Fibroblast of pulmonary artery (primary cell): ENCODE measurements at regions not wholly inside any gene's neighbourhood (a gene's known extent, or its start where the extent isn't known, plus 50 kb on each side); places are given as distances from the start of the nearest gene placed in this dataset.

Experiments
- DNase-seq: peaks from one replicate; pipeline ENCODE4 v3.0.0-alpha.2; 2010; ENCODE audit warnings: low read depth
- H3K4me3 ChIP-seq: replicated peaks from 2 replicates; pipeline ENCODE4 v1.5.1; 2011; ENCODE audit warnings: low read depth, mild to moderate bottlenecking, control low read depth, low read length, moderate library complexity
- TF ChIP-seq, protein P1 (sequence below): IDR thresholded peaks from 2 replicates; pipeline ENCODE4 v1.5.1; 2011; ENCODE audit warnings: mild to moderate bottlenecking, control low read depth, low read length, inconsistent platforms; ENCODE audit errors: missing control alignments

DNA sequence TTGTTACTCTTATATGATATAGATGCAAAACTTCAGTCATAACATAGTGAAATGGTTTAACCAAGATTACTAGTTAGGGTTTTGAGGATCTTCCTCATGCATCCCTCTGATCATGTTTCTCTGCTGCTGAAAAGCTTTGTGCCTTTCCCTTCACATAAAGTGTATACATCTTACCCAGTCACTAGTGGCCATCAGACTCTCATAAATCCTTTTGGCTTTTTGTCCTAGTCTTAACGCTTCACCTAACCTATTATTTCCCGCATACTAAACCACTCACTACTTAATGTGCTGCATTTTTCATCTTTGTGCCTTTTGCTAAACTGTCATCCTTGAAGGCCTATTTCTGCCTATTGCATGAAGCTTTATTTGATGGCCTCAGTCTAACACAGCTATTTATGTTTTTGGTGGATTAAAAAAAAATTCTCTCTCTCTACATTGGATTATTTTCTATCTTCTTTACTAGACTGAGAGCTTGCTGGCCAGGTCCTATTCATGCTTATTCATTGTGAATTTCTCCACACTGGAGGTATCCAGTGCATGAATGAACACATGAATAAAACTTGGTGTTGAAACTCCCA lies 717.6 kb upstream of the GOLIM4 start:
- no peak overlapping the region for H3K4me3 ChIP-seq
- no peak for DNase-seq
- TF ChIP-seq, protein P1, sequence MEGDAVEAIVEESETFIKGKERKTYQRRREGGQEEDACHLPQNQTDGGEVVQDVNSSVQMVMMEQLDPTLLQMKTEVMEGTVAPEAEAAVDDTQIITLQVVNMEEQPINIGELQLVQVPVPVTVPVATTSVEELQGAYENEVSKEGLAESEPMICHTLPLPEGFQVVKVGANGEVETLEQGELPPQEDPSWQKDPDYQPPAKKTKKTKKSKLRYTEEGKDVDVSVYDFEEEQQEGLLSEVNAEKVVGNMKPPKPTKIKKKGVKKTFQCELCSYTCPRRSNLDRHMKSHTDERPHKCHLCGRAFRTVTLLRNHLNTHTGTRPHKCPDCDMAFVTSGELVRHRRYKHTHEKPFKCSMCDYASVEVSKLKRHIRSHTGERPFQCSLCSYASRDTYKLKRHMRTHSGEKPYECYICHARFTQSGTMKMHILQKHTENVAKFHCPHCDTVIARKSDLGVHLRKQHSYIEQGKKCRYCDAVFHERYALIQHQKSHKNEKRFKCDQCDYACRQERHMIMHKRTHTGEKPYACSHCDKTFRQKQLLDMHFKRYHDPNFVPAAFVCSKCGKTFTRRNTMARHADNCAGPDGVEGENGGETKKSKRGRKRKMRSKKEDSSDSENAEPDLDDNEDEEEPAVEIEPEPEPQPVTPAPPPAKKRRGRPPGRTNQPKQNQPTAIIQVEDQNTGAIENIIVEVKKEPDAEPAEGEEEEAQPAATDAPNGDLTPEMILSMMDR = no peak

GRCh38 chr3:168812234-168812633 lies 716.5 kb upstream of the GOLIM4 start:
- TF ChIP-seq, protein P1 = no peak
- H3K4me3 ChIP-seq = no peak overlapping the region
- no peak for DNase-seq

GRCh38 chr3:168808596-168808995 lies 712.9 kb upstream of the GOLIM4 start:
- TF ChIP-seq, protein P1 = no peak

DNA sequence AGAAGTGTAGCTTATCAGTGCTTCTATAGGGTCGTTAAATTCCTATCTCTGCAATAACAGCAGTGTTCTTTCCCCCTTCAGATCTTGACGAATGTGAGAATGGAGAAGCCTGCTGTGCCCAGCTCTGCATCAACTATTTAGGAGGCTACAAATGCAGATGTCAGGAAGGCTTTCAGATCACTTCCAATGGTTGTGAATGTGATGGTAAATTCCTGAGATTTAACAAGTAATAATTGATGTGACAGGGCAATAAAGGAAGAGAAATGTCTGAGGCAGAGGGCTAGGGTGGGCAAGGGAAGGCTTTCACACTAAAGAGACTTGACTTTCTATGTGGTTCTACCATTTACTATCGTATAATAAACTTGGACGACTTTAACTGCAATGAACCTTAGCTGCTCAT lies 711.7 kb upstream of the GOLIM4 start:
- TF ChIP-seq, protein P1 = no peak
- no peak overlapping the region for H3K4me3 ChIP-seq
- no peak for DNase-seq

More at GRCh38 chr3:168808596-168808995, 712.9 kb upstream of the GOLIM4 start:
- no peak overlapping the region for H3K4me3 ChIP-seq
- DNase-seq = no peak

DNA sequence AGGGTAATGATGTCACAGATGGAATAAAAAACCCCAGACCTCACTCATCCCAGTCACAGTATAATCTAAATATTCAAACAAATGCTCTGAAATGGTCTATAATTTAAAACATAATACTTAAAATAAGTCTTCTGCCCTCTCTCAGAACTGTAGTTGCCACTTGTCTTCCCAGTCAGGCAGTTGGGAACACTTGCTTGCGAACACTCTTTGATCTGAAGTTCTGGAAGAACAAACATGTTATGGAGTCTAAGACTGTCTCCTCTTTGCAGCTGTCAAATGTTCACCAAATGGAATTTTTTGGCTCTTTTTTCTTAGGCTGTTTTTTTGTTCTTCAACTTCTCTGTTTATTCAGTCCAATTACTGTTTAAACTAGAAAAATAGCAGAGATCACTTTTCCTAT lies 711.1 kb upstream of the GOLIM4 start:
- H3K4me3 ChIP-seq = no peak overlapping the region
- DNase-seq = no peak
- TF ChIP-seq, protein P1 = no peak

DNA sequence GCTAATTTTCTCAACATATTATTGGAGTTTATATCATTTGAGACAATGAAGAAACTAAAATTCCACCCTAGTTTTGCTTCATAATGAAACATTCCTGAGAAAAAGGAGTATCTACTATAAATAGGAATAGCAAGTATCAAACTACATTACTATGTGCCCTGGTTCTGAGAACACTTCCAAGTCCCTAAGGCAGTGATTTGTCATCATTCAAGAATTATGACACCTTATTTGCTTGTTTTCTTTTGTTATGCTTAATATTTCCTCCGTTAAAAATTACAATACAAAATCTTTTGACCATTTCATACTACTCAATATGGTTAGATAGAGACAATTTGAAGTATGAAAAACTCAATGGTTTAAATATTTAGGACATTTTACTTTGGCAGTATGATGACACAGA lies 707.8 kb upstream of the GOLIM4 start:
- peak; percentile 16 for DNase-seq
- TF ChIP-seq, protein P1 = no peak
- no peak overlapping the region for H3K4me3 ChIP-seq

- no peak overlapping the region for H3K4me3 ChIP-seq
- TF ChIP-seq, protein P1 = no peak
- DNase-seq = no peak
These were observed 707.0 kb upstream of the GOLIM4 start for GRCh38 chr3:168802766-168803165.
